Omental fat pad (tissue), 3 donors: ENCODE measurements at regions not wholly inside any gene's neighbourhood (a gene's known extent, or its start where the extent isn't known, plus 50 kb on each side); places are given as distances from the start of the nearest gene placed in this dataset.

ENCODE experiments used
- ATAC-seq: fragments of 150-250 bp; one replicate; pipeline ENCODE4 v1.9.1; 2016; ENCODE audit warnings: mild to moderate bottlenecking, moderate library complexity; ENCODE audit not compliant: low FRiP score
- DNase-seq: peaks from one replicate; pipeline ENCODE4 v3.0.0-alpha.2; 2019; ENCODE audit warnings: low spot score
- TF ChIP-seq, protein P1 (sequence below), 3 donors: fragments of 450-650 bp; IDR thresholded peaks; one replicate each; pipeline ENCODE4 v1.5.1; 2016 to 2017; ENCODE audit warnings: antibody characterized with exemption in 3 of 3, mild to moderate bottlenecking in 3 of 3, moderate library complexity in 2 of 3

DNA sequence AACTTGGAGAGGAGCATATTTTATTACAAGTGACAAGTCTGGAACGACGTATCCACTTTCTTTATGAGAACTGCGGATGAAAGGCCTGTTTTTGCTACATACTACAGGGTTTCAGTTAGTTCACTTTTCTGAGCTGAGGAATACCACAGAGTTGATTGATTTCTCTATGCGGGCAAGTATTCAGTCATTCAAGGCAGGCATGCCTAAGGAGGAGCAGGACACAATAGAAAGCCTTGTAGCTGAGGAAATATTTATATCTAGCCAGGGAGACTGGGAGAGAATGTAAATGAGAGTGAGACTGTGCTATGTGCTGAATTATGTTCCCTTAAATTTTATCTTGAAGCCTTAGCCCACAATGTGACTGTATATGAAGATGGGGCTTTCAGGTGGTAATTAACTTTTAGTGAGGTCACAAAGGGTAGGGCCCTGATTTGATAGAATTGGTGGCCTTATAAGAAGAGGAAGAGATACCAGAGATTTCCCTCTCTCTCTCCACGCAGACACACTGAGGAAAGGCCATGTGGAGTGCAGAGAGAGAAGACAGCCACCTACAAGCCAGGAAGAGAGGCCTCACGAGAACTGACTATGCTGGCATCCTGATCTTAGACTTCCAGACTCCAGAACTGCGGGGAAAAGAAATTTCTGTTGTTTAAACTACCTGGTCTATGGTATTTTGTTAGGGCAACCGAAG lies 459.0 kb upstream of the ATP2B1 start:
- no peak for ATAC-seq
- no peak for DNase-seq
- TF ChIP-seq, protein P1, sequence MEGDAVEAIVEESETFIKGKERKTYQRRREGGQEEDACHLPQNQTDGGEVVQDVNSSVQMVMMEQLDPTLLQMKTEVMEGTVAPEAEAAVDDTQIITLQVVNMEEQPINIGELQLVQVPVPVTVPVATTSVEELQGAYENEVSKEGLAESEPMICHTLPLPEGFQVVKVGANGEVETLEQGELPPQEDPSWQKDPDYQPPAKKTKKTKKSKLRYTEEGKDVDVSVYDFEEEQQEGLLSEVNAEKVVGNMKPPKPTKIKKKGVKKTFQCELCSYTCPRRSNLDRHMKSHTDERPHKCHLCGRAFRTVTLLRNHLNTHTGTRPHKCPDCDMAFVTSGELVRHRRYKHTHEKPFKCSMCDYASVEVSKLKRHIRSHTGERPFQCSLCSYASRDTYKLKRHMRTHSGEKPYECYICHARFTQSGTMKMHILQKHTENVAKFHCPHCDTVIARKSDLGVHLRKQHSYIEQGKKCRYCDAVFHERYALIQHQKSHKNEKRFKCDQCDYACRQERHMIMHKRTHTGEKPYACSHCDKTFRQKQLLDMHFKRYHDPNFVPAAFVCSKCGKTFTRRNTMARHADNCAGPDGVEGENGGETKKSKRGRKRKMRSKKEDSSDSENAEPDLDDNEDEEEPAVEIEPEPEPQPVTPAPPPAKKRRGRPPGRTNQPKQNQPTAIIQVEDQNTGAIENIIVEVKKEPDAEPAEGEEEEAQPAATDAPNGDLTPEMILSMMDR (IDR thresholded peaks at IDR 0.05) = no peak

DNA sequence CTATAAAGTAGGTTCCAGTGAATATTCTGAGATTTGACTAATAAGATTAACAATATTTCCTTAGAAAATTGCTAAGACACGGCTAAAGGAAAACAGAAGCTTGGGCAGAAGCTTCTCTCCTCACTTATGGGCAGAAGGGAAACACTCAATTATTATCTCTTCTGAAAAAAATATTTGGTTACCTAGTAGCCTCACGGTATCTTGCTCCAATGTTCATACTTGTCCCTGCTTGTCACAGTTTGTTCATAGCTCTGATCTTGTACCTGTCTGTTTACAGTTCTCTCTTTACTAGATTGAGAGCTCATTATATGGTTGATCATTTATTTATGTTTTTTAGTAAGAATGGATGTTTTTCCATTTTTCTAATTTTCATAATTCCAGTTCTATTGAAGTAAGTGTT lies 458.0 kb upstream of the ATP2B1 start:
- TF ChIP-seq, protein P1 (IDR thresholded peaks at IDR 0.05) = no peak
- ATAC-seq (no peak), DNase-seq (no peak)

DNA sequence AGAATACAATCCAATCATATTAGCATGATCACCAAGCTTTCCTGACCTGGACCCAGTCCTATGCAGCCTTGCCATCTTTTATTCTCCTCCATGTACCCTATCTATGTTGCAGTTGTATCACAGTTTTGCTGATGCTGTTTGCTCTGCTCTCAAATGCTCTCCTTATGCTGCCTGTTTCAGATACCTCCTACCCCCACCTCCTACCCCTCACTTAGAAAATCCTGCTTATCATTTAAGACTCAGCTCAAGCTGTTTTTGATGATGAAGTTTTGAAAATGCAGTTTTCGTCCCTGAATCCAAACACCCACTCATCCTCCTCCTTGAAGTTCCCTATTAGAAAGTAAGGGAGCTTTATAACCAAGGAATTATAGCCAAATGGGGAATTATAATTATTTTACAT lies 457.4 kb upstream of the ATP2B1 start:
- ATAC-seq (no peak), DNase-seq (no peak)
- TF ChIP-seq, protein P1 (IDR thresholded peaks at IDR 0.05) = no peak

DNA sequence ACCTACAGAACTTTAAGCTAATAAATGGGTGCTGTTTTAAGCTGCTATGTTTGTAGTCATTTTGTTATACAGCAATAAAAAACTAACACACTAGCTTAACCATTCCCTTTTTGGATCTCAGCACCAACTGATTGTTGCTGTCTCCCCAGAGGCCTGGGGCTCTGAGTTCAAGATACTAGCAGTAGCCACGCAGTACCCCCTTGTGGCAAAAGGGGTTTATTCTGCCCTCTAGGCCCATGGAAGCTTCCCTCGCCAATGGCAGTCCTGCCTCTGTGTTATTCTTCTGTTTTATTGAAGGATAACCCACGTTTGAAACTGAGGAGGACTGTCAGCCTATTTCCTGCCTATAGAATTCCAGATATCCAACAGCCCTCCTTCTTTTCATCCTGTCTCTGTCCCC lies 455.3 kb upstream of the ATP2B1 start:
- TF ChIP-seq, protein P1 (IDR thresholded peaks at IDR 0.05) = no peak
- DNase-seq (no peak), ATAC-seq (no peak)

DNA sequence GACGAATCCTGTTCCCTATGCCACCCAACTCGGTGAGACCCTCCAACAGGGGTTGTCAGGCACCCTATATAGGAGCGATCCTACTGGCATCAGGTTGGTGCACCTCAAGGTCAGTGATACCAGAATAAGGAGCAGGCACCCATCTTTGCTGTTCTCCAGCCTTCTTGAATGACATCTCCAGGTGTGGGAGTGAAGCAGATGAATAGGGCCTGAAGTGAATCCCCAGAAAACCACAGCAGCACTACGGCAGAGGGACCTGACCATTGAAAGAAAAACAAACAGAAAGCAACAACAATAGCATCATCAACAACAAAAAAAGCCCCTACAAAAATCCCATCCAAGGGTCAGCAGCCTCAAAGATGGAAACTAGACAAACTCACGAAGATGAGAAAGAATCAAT lies 445.2 kb upstream of the ATP2B1 start:
- ATAC-seq (no peak), DNase-seq (no peak)
- TF ChIP-seq, protein P1 (IDR thresholded peaks at IDR 0.05) = no peak

DNA sequence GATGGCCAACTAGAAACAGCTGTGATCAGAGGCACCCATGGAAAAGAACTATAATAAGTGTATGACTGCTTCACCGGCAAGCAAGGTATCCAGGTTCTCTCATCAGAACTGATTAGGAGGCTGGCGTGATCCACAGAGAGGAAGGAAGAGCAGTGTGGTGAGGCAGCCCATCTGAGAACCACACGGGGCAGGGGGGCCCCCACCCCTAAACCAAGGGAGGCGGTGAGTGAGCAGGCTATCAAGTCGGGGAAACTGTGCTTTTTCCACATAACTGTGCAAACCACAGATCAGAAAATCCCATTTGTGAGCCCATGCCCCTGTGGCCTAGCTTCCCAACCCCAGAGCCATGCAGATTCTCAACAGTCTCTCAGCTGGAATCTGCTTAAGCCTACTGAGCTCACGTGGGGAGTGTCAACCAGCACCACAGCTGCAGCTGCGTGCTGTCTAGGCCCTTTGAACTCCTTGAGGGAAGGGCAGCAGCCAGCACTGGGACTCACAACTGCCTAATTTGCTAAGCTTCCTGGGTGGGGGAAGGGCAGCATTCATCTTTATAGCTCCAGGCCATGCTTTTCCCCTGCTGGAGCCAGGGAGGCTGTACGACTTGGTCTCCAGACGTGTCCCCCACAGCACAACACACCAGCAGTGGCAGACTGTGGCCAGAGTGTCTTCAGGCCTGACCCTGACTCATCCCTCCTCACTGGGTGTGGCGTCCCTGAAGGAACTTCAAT lies 444.4 kb upstream of the ATP2B1 start:
- TF ChIP-seq, protein P1 (IDR thresholded peaks at IDR 0.05) = no peak

More for the DNA sequence above, 444.4 kb upstream of the ATP2B1 start:
- ATAC-seq (no peak), DNase-seq (no peak)
